ENCODE measurements at regions not wholly inside any gene's neighbourhood (a gene's known extent, or its start where the extent isn't known, plus 50 kb on each side); places are given as distances from the start of the nearest gene placed in this dataset.

DNA sequence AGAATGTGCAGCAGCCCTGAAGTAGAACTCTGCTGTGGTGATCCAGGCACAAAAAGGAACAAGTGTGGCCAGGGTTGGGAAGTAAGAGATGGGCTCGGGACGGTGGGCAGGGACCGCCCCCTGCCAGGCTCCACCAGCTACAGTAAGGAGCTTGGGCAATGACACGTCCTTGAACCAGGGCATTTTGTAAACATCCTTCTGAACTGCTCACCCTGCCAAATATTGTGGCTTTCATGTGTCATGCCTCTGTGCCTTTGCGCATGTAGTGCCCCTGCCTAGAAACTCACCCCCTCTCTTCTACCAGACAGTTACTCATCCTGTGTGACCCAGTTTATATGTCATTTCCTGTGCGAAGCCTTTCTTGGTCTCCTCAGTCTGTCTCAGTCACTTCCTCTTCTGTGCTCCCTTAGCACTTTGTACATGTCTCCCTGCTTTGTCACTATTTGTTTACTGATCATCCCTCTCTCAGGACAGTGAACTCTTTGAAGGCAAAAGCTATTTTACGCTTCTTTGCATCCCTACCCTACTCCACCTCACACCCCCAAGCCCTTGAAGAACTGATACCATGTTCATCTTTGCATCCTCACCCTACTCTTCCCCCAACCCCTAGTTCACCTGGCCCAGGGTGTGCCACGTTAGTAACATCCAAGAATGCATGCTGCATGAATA, 108.9 kb upstream of the PLEKHG7 start:
- no peaks in the 10 kb centered on the region for H3K4me1 ChIP-seq
- no peak overlapping the region for H3K27ac ChIP-seq
- peak; percentile 32 to 75 for DNase-seq
- H3K4me3 ChIP-seq = no peak overlapping the region
- H3K27me3 ChIP-seq = no peaks in the 10 kb centered on the region
- TF ChIP-seq, protein P1, sequence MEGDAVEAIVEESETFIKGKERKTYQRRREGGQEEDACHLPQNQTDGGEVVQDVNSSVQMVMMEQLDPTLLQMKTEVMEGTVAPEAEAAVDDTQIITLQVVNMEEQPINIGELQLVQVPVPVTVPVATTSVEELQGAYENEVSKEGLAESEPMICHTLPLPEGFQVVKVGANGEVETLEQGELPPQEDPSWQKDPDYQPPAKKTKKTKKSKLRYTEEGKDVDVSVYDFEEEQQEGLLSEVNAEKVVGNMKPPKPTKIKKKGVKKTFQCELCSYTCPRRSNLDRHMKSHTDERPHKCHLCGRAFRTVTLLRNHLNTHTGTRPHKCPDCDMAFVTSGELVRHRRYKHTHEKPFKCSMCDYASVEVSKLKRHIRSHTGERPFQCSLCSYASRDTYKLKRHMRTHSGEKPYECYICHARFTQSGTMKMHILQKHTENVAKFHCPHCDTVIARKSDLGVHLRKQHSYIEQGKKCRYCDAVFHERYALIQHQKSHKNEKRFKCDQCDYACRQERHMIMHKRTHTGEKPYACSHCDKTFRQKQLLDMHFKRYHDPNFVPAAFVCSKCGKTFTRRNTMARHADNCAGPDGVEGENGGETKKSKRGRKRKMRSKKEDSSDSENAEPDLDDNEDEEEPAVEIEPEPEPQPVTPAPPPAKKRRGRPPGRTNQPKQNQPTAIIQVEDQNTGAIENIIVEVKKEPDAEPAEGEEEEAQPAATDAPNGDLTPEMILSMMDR (IDR thresholded peaks at IDR 0.05) = no peak
- intact Hi-C loops (cut with DNase I; ENCODE audit: low total_unique reads) = no loop called here
- H3K9me3 ChIP-seq = no peaks in the 10 kb centered on the region
- no peaks in the 10 kb centered on the region for H3K36me3 ChIP-seq

DNA sequence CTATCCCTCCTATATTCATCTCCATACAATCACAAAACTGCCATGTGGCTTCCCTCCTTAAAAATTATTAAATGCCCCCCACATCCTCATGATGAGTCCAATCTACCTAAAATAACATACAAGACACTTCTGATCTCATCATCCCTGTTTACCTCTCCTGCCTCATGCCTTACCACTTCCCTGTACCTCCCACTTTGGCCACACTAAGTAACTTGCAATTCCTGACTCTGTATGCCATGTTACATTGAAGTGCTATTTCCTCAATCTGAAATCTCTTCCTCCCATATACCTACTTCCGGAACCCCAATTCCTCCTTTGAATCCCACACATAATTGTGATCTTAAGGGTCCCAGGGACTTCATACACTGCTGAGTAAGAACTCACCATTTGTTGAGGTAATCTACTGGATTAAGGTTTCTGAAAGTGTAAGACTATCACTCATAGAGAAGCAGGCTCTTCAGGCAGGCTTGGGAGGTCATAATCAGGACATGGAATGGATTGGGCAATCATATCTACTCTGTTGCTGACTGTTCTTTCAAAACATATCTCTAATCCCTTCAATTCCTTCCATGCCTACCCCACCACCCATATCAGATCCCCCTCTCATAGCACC, 117.6 kb upstream of the PLEKHG7 start:
- Histone ChIP-seq H3K4me3 (no peak overlapping the region), H3K27ac (no peak overlapping the region), H3K9me3 (peaks cover 0 to 8% (median 0%) of the 10 kb centered on the region in 3 donors), H3K36me3 (no peaks in the 10 kb centered on the region), H3K4me1 (peaks cover 0 to 16% (median 0%) of the 10 kb centered on the region in 4 donors), H3K27me3 (no peaks in the 10 kb centered on the region)
- intact Hi-C loops (cut with DNase I; ENCODE audit: low total_unique reads) = no loop called here
- TF ChIP-seq, protein P1 (IDR thresholded peaks at IDR 0.05) = no peak
- no peak for DNase-seq

DNA sequence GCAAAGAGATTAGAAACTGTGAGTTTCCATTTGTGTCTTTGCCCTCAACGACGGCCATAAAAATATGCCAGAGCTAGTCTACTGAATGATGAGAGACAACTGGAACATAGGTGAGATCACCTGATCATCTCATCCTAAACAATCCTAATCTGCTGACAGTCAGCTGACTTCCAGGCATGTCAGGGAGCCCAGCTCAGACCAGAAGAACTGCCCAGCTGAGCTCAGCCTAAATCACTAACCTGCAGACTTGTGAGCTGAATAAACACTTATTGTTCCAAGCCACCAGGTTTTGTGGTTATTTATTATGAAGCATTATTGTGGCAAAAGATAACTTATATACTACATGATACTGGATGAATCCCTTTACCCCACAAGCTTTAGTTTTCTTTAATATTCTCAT, 118.9 kb upstream of the PLEKHG7 start:
- TF ChIP-seq, protein P1 (IDR thresholded peaks at IDR 0.05) = no peak
- H3K4me1 ChIP-seq = peaks cover 0 to 16% (median 0%) of the 10 kb centered on the region in 4 donors
- H3K27ac ChIP-seq = no peak overlapping the region
- no peaks in the 10 kb centered on the region for H3K36me3 ChIP-seq
- H3K9me3 ChIP-seq = peaks cover 0 to 8% (median 0%) of the 10 kb centered on the region in 3 donors
- intact Hi-C loops (cut with DNase I; ENCODE audit: low total_unique reads) = no loop called here
- no peak overlapping the region for H3K4me3 ChIP-seq
- no peak for DNase-seq
- no peaks in the 10 kb centered on the region for H3K27me3 ChIP-seq

DNA sequence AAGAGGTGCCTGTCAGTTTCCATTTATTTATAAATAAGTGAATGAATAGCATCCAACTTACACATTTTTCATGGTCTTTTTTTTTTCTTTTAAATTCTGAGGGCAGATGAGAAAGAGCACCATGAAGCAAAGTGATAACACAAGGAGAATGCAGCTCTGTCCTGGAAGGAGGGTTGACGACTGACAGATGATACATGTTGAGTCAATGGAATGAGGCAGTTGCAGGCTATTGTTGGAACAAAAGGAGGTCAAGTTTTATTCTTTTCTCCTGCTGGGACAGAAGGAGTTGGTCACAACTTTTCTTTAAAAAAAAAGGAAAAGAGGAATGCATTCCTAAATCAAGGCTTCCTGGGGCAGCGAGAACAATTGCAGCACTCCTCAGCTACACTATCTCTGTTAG, 119.9 kb upstream of the PLEKHG7 start:
- H3K9me3 ChIP-seq = peaks cover 0 to 8% (median 0%) of the 10 kb centered on the region in 3 donors
- peaks cover 0 to 16% (median 0%) of the 10 kb centered on the region in 4 donors for H3K4me1 ChIP-seq
- intact Hi-C loops (cut with DNase I; ENCODE audit: low total_unique reads) = no loop called here
- no peak for DNase-seq
- H3K27me3 ChIP-seq = no peaks in the 10 kb centered on the region
- H3K4me3 ChIP-seq = no peak overlapping the region
- TF ChIP-seq, protein P1 (IDR thresholded peaks at IDR 0.05) = no peak
- H3K36me3 ChIP-seq = no peaks in the 10 kb centered on the region
- no peak overlapping the region for H3K27ac ChIP-seq

DNA sequence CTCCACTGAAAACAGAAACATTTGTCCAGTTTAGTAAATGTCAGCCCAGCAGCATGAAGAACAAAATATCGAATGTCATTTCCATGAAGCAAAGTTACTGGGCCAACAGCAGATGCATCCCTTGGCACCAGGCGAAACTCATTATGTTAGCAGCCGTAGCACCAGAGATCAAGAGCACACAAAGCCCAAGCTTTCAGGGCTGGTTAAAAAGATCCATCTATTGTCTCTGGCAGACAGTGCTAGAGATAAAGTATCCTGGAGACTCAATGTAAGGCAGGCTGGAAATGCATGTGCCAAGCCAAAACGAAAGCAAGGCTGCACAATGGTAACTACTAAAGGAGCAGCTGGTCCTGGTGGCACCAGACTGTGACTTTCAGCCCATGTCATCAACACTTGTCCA, 120.3 kb upstream of the PLEKHG7 start:
- H3K36me3 ChIP-seq = no peaks in the 10 kb centered on the region
- H3K27ac ChIP-seq = no peak overlapping the region
- H3K9me3 ChIP-seq = peaks cover 0 to 8% (median 0%) of the 10 kb centered on the region in 3 donors
- TF ChIP-seq, protein P1 (IDR thresholded peaks at IDR 0.05) = no peak
- no peaks in the 10 kb centered on the region for H3K27me3 ChIP-seq
- no peak overlapping the region for H3K4me3 ChIP-seq
- intact Hi-C loops (cut with DNase I; ENCODE audit: low total_unique reads) = no loop called here
- DNase-seq = no peak
- H3K4me1 ChIP-seq = peaks cover 0 to 16% (median 0%) of the 10 kb centered on the region in 4 donors
